ENCODE measurements at regions not wholly inside any gene's neighbourhood (a gene's known extent, or its start where the extent isn't known, plus 50 kb on each side); places are given as distances from the start of the nearest gene placed in this dataset.

DNA sequence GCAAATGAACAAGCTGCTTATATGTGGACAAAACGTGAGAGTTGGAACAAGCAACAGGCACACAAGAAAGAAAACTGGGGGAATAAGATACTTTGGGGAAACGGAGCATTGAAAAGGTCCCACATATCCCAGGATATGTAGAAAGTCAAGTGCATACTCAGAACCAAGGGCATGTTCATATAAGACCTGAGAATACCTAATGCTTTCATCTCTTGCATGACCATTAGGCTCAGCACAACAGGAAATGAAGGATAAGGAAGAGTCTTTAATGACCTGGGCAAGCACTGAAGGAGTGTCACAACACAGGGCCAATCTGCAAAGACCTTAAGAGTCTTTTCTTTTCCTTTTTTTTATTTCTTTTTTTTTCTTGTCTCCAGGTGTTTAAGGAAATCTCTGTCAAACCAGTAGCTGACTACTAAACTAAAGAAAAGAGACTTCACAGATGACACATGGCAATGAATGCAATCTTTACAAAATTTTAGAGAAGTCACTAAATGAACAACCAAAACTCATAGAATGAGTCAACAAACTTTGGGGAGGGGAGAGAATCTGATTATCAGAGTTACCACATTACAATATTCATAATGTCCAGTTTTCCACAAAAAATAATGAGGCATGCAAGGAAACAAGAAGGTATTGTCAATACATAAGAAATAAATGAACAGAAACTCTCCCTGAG lies 67.9 kb upstream of the STK26 start:
- H3K4me1 Mint-ChIP-seq: peaks cover 7% of the 10 kb centered on the region
- no peak overlapping the region for H3K27ac Mint-ChIP-seq (ENCODE audit: unreplicated experiment)
- H3K4me3 Mint-ChIP-seq: no peak overlapping the region
- no peak for DNase-seq (ENCODE audit: low read depth, low spot score)
- no peaks in the 10 kb centered on the region for H3K36me3 Mint-ChIP-seq (ENCODE audit: low read depth)
- TF ChIP-seq, protein P1, sequence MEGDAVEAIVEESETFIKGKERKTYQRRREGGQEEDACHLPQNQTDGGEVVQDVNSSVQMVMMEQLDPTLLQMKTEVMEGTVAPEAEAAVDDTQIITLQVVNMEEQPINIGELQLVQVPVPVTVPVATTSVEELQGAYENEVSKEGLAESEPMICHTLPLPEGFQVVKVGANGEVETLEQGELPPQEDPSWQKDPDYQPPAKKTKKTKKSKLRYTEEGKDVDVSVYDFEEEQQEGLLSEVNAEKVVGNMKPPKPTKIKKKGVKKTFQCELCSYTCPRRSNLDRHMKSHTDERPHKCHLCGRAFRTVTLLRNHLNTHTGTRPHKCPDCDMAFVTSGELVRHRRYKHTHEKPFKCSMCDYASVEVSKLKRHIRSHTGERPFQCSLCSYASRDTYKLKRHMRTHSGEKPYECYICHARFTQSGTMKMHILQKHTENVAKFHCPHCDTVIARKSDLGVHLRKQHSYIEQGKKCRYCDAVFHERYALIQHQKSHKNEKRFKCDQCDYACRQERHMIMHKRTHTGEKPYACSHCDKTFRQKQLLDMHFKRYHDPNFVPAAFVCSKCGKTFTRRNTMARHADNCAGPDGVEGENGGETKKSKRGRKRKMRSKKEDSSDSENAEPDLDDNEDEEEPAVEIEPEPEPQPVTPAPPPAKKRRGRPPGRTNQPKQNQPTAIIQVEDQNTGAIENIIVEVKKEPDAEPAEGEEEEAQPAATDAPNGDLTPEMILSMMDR (conservative IDR thresholded peaks at IDR 0.05): no peak
- H3K9me3 Mint-ChIP-seq: peaks cover 7% of the 10 kb centered on the region
- H3K27me3 Mint-ChIP-seq (ENCODE audit: low read depth): no peaks in the 10 kb centered on the region

DNA sequence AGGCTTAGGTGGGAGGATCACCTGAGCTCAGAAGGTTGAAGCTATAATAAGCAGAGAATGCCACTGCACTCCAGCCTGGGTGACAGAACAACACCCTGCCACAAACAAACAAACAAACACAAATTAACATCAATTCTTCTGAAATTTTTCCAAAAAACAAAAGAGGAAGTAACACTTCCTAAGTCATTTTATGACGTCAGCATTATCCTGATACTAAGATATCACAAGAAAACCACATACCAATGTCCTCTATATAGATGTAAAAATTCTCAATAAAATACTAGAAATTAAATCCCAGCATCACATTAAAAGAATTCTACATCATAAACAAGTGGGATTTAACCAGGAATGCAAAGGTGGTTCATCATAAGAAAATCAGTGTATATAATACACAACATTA lies 64.4 kb upstream of the STK26 start:
- H3K4me1 Mint-ChIP-seq: peaks cover 7% of the 10 kb centered on the region
- no peak overlapping the region for H3K4me3 Mint-ChIP-seq
- H3K36me3 Mint-ChIP-seq (ENCODE audit: low read depth): no peaks in the 10 kb centered on the region
- DNase-seq (ENCODE audit: low read depth, low spot score): no peak
- peaks cover 5% of the 10 kb centered on the region for H3K27me3 Mint-ChIP-seq (ENCODE audit: low read depth)
- no peak overlapping the region for H3K27ac Mint-ChIP-seq (ENCODE audit: unreplicated experiment)
- H3K9me3 Mint-ChIP-seq: peaks cover 8% of the 10 kb centered on the region
- TF ChIP-seq, protein P1 (conservative IDR thresholded peaks at IDR 0.05): no peak

DNA sequence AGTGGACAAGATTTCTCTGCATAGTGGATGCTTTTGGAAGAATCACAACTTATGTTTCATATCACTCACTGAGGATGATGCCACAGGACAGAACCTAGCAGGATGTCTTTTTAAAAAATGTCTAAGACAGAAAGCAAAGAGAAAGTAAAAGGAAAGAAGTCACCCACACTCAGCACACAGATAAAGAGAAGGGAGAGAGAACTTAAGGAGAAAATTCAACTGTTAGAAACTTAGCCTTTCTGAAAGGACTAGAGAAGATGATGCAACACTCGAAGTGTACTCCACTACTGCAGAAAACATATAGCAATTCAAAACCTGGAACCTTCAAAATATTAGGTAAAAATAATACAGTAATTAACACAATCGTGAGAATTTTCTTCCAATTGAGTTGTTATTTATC lies 52.8 kb upstream of the STK26 start:
- Mint-ChIP-seq H3K4me3 (no peak overlapping the region), H3K27ac (ENCODE audit: unreplicated experiment) (no peak overlapping the region), H3K36me3 (ENCODE audit: low read depth) (no peaks in the 10 kb centered on the region), H3K9me3 (no peaks in the 10 kb centered on the region), H3K4me1 (no peaks in the 10 kb centered on the region), H3K27me3 (ENCODE audit: low read depth) (peaks cover 13% of the 10 kb centered on the region)
- DNase-seq (ENCODE audit: low read depth, low spot score): no peak
- TF ChIP-seq, protein P1 (conservative IDR thresholded peaks at IDR 0.05): no peak

Measured in neural crest cell (in vitro differentiated cells).